H1 (cell line): ENCODE measurements at regions not wholly inside any gene's neighbourhood (a gene's known extent, or its start where the extent isn't known, plus 50 kb on each side); places are given as distances from the start of the nearest gene placed in this dataset.
"Not testable (repeated sequence)": the region's sequence is repeated elsewhere in the genome, so short reads cannot be mapped to it uniquely, and the experiment has no call there.

Experiments used
- CTCF ChIA-PET: fragments of 300-600 bp; sonication (Branson Sonifier 250); formaldehyde crosslinking; loops from one replicate; lab custom pipeline; 2021; ENCODE audit not compliant: partially characterized antibody; lab: Charles Lee
- POLR2A ChIA-PET: fragments of 300-600 bp; sonication (Branson Sonifier 250); formaldehyde crosslinking; loops from one replicate; lab custom pipeline; 2021; ENCODE audit warnings: inconsistent platforms; ENCODE audit not compliant: partially characterized antibody; lab: Charles Lee
- DNase-seq, 2 experiments: peaks; one replicate each; pipeline versions ENCODE4 v3.0.0 to v3.0.0-alpha.2; 2010 to 2022; ENCODE audit warnings: low spot score in 2 of 2, low read depth in 1 of 2, mixed read lengths in 1 of 2
- FAIRE-seq: peaks from 2 replicates; lab custom pipeline; 2011; peaks lifted over from hg19 to GRCh38; lab: Jason Lieb, UNC
- H2AFZ ChIP-seq: 2 replicates; pipeline ENCODE4 v1.8.1; 2012; ENCODE audit warnings: low read length, inconsistent platforms
- H2AK5ac ChIP-seq: 2 replicates; pipeline ENCODE4 v1.6.1; 2013; ENCODE audit warnings: low read depth, low read length
- H2BK120ac ChIP-seq: replicated peaks from 2 replicates; pipeline ENCODE3; 2013; ENCODE audit warnings: low read depth, low read length, inconsistent platforms
- H2BK12ac ChIP-seq: 2 replicates; pipeline ENCODE4 v1.6.1; 2013; ENCODE audit warnings: low read depth, low read length
- H2BK15ac ChIP-seq: 2 replicates; pipeline ENCODE4 v1.6.1; 2013; ENCODE audit warnings: low read length
- H2BK20ac ChIP-seq: 2 replicates; pipeline ENCODE4 v1.6.1; 2013; ENCODE audit warnings: low read length
- H2BK5ac ChIP-seq: 2 replicates; pipeline ENCODE4 v1.6.1; 2013; ENCODE audit warnings: low read depth, low read length
- H3K14ac ChIP-seq: 2 replicates; pipeline ENCODE4 v1.6.1; 2013; ENCODE audit warnings: inconsistent platforms; ENCODE audit not compliant: insufficient read length
- H3K18ac ChIP-seq: 2 replicates; pipeline ENCODE4 v1.6.1; 2013; ENCODE audit warnings: low read length; ENCODE audit errors: extremely low read depth
- H3K23ac ChIP-seq: 2 replicates; pipeline ENCODE4 v1.6.1; 2013; ENCODE audit warnings: inconsistent platforms; ENCODE audit not compliant: insufficient read length
- H3K23me2 ChIP-seq: 2 replicates; pipeline ENCODE4 v1.6.1; 2013; ENCODE audit warnings: low read depth, low read length
- H3K27ac ChIP-seq: 2 replicates; pipeline ENCODE4 v1.6.1; 2011; ENCODE audit warnings: low read depth, low read length, inconsistent platforms
- H3K27me3 ChIP-seq, 4 experiments: replicated peaks in 1 of 4; 1 replicate in 1 of 4; 2 replicates in 3 of 4; pipeline versions ENCODE4 v1.6.1 to v1.8.1; 2011 to 2013; ENCODE audit warnings: low read length in 3 of 4, mild to moderate bottlenecking in 3 of 4, inconsistent platforms in 2 of 4, mixed read lengths in 2 of 4, moderate library complexity in 1 of 4; ENCODE audit not compliant: control insufficient read depth in 3 of 4, insufficient read depth in 3 of 4; ENCODE audit errors: extremely low read depth in 1 of 4
- H3K36me3 ChIP-seq, 4 experiments: 2 replicates each; pipeline versions ENCODE4 v1.6.1 to v1.8.1; 2011 to 2013; ENCODE audit warnings: mild to moderate bottlenecking in 4 of 4, low read length in 3 of 4, moderate library complexity in 2 of 4, control low read depth in 1 of 4, inconsistent platforms in 1 of 4; ENCODE audit not compliant: insufficient read depth in 4 of 4, control insufficient read depth in 2 of 4
- H3K4ac ChIP-seq: replicated peaks from 2 replicates; pipeline ENCODE3; 2013; ENCODE audit warnings: low read length, low read depth, mixed read lengths, inconsistent platforms; ENCODE audit not compliant: insufficient read length
- H3K4me1 ChIP-seq, 4 experiments: replicated peaks in 1 of 4; 1 replicate in 1 of 4; 2 replicates in 3 of 4; pipeline versions ENCODE4 v1.6.1 to v1.8.1; 2011 to 2013; ENCODE audit warnings: low read length in 3 of 4, inconsistent platforms in 2 of 4, mixed read lengths in 1 of 4; ENCODE audit not compliant: insufficient read depth in 4 of 4, control insufficient read depth in 3 of 4
- H3K4me2 ChIP-seq, 2 experiments: 2 replicates each; pipeline versions ENCODE4 v1.6.1 to v1.8.1; 2011 to 2013; ENCODE audit warnings: low read depth in 2 of 2, low read length in 2 of 2, control low read depth in 1 of 2, inconsistent platforms in 1 of 2, mild to moderate bottlenecking in 1 of 2; ENCODE audit not compliant: insufficient read depth in 1 of 2
- H3K4me3 ChIP-seq, 4 experiments: fragments of 200-600, 300-600 bp in 1 of 4; sonication (generic), shearing (Covaris generic), sonication (Bioruptor Twin) in 1 of 4; 2 replicates each; pipeline versions ENCODE4 v1.5.1 to v1.8.1; 2011 to 2016; ENCODE audit warnings: low read length in 4 of 4, low read depth in 3 of 4, control low read depth in 2 of 4, inconsistent platforms in 2 of 4, mild to moderate bottlenecking in 2 of 4, mixed read lengths in 1 of 4, moderate library complexity in 1 of 4; ENCODE audit not compliant: insufficient read depth in 2 of 4; ENCODE audit errors: extremely low read depth in 1 of 4
- H3K56ac ChIP-seq: replicated peaks from 2 replicates; pipeline ENCODE3; 2013; ENCODE audit warnings: low read depth, mild to moderate bottlenecking, mixed read lengths, low read length, inconsistent platforms; ENCODE audit not compliant: insufficient read length
- H3K79me1 ChIP-seq: 2 replicates; pipeline ENCODE4 v1.6.1; 2013; ENCODE audit warnings: low read depth, low read length, control low read depth
- H3K79me2 ChIP-seq, 2 experiments: 2 replicates each; pipeline versions ENCODE4 v1.6.1 to v1.8.1; 2012 to 2013; ENCODE audit warnings: low read length in 2 of 2, mild to moderate bottlenecking in 2 of 2, inconsistent platforms in 1 of 2; ENCODE audit not compliant: insufficient read depth in 2 of 2, control insufficient read depth in 1 of 2
- H3K9ac ChIP-seq, 4 experiments: replicated peaks in 1 of 4; 1 replicate in 1 of 4; 2 replicates in 3 of 4; pipeline versions ENCODE4 v1.6.1 to v1.8.1; 2011 to 2013; ENCODE audit warnings: low read depth in 3 of 4, low read length in 3 of 4, control low read depth in 2 of 4, mild to moderate bottlenecking in 2 of 4, moderate library complexity in 2 of 4, inconsistent platforms in 1 of 4; ENCODE audit errors: extremely low read depth in 1 of 4
- H3K9me3 ChIP-seq, 2 experiments: 2 replicates each; pipeline versions ENCODE4 v1.6.1 to v1.8.1; 2012 to 2013; ENCODE audit warnings: mild to moderate bottlenecking in 2 of 2, moderate library complexity in 2 of 2, control low read depth in 1 of 2, inconsistent platforms in 1 of 2, low read depth in 1 of 2, low read length in 1 of 2, mixed read lengths in 1 of 2; ENCODE audit not compliant: insufficient read depth in 2 of 2
- H4K20me1 ChIP-seq, 2 experiments: replicated peaks in 1 of 2; 2 replicates each; pipeline versions ENCODE3 to v1.8.1; 2011 to 2013; ENCODE audit warnings: inconsistent platforms in 2 of 2, low read length in 2 of 2, mild to moderate bottlenecking in 1 of 2; ENCODE audit not compliant: insufficient read depth in 2 of 2, control insufficient read depth in 1 of 2
- H4K5ac ChIP-seq: 2 replicates; pipeline ENCODE4 v1.6.1; 2013; ENCODE audit warnings: low read length, low read depth, mixed read lengths, inconsistent platforms; ENCODE audit not compliant: insufficient read length
- H4K8ac ChIP-seq: 2 replicates; pipeline ENCODE4 v1.8.0; 2013; ENCODE audit warnings: mild to moderate bottlenecking, moderate library complexity, low read length, inconsistent platforms; ENCODE audit not compliant: insufficient read depth; ENCODE audit errors: extremely low read depth
- H4K91ac ChIP-seq: replicated peaks from 2 replicates; pipeline ENCODE3; 2013; ENCODE audit warnings: low read length, mixed read lengths, inconsistent platforms; ENCODE audit not compliant: insufficient read length
- WGBS, 2 experiments: shearing (Covaris generic) in 1 of 2; methylation state at CpG; one replicate each; pipeline versions ENCODE4 v1.1.6 to v1.1.7; 2013 to 2015; ENCODE audit warnings: low lambda C conversion rate in 2 of 2, mixed read lengths in 2 of 2, inconsistent platforms in 1 of 2, low coverage in 1 of 2, missing lambda C conversion rate in 1 of 2; ENCODE audit not compliant: insufficient replicate concordance in 2 of 2, insufficient coverage in 1 of 2, insufficient read length in 1 of 2; ENCODE audit errors: extremely low coverage in 1 of 2, missing lambda C conversion rate in 1 of 2; 5-methylcytosine and 5-hydroxymethylcytosine counted together

GRCh38 chr15:30718038-30718643, 92.2 kb downstream of the ARHGAP11B start:
- H4K5ac ChIP-seq, H3K56ac ChIP-seq, H3K14ac ChIP-seq, H3K4me2 ChIP-seq, DNase-seq, H2AFZ ChIP-seq, H3K27me3 ChIP-seq, H2BK5ac ChIP-seq, FAIRE-seq, H3K9ac ChIP-seq, H2BK120ac ChIP-seq, H2BK12ac ChIP-seq, POLR2A ChIA-PET, H4K20me1 ChIP-seq, H3K18ac ChIP-seq, H3K79me2 ChIP-seq, H3K4me3 ChIP-seq, H3K23me2 ChIP-seq, H3K4me1 ChIP-seq, H3K27ac ChIP-seq, H4K91ac ChIP-seq, H3K23ac ChIP-seq, CTCF ChIA-PET, H3K79me1 ChIP-seq, H3K9me3 ChIP-seq, H3K36me3 ChIP-seq, H2BK15ac ChIP-seq, H2AK5ac ChIP-seq, H3K4ac ChIP-seq, H2BK20ac ChIP-seq, H4K8ac ChIP-seq: not testable (repeated sequence)
- 100% methylated on average over 3 of the region's 7 CpGs; no CpG with 5 or more reads in 1 of the 2 experiments for WGBS, 2 experiments

DNA sequence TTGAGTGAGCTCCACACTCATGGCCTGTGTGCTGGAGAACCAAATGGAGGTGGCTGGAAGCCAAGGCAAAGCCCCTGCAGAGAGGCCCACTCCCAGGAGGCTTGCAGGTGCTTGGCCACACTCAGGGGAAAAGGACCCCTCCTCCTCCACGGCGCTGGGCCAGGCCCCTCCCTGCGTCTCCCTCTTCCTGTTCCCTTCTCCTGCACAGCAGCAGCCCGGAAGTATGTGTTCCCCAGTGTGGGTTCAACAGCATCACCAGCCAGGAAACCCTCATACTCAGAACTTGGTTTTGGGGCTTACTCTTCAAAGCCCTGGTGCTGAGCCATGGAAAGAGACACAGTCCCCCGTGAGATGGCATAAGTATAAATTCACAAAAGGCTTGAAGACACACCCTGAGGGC, 93.4 kb downstream of the ARHGAP11B start:
- H4K91ac ChIP-seq, H3K27ac ChIP-seq, H3K56ac ChIP-seq, H3K79me2 ChIP-seq, H3K27me3 ChIP-seq, H3K4ac ChIP-seq, H3K4me3 ChIP-seq, H3K9ac ChIP-seq, H3K36me3 ChIP-seq, H3K9me3 ChIP-seq, H3K4me1 ChIP-seq, H3K23me2 ChIP-seq, FAIRE-seq, H2BK15ac ChIP-seq, H4K20me1 ChIP-seq, H3K23ac ChIP-seq, H3K14ac ChIP-seq, DNase-seq, H4K5ac ChIP-seq, H2BK20ac ChIP-seq, CTCF ChIA-PET, H2AFZ ChIP-seq, H2BK120ac ChIP-seq, H2AK5ac ChIP-seq, H2BK12ac ChIP-seq, POLR2A ChIA-PET, H3K79me1 ChIP-seq, H3K18ac ChIP-seq, H4K8ac ChIP-seq, H2BK5ac ChIP-seq, H3K4me2 ChIP-seq: not testable (repeated sequence)
- 85% methylated on average over 3 of the region's 5 CpGs; no CpG with 5 or more reads in 1 of the 2 experiments for WGBS, 2 experiments
